ENCODE measurements at regions not wholly inside any gene's neighbourhood (a gene's known extent, or its start where the extent isn't known, plus 50 kb on each side); places are given as distances from the start of the nearest gene placed in this dataset.

DNA sequence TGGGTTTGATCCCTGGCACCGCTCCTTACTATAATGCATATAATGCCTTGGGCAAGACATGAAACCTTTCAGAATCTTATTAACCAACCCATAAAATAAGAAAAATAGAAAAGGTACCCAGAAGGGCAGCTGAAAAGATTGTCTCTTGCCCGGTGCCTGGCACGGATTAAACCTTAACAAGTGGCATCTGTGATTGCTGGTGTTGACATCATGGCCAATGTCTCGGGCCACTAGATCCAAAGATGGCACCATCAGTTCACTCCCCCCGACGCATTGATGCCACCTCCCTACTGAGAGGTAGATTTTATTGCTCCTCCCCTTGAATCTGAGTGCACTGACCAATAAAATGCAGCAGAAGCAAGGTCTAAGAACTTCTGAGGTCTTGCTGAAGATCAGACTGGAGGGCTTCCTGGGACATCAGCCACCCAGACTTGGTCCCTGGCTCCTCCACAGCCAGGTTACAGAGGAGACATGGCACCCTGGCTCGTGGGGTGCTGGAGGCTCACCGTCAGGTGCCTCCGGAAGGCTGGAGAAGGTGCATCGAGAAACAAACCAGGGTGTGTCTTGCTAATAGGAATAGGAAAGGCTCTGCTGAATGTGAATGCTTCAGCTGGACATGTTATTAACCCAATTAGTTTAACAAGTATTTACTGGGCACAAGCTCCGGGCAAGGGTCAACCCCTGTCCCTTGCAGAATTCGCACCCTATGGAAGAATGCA is 80.0 kb upstream of the COL5A1 start:
- no peak overlapping the region for H2BK12ac ChIP-seq (ENCODE audit: low read depth, low read length)
- H3K79me1 ChIP-seq (ENCODE audit: low read depth, low read length): no peaks in the 10 kb centered on the region
- TF ChIP-seq CHD2 (IDR thresholded peaks at IDR 0.05; ENCODE audit: low read length) (no peak), SP2 (IDR thresholded peaks at IDR 0.05; ENCODE audit: low read length) (no peak), TAF7 (optimal IDR thresholded peaks at IDR 0.05; ENCODE audit: borderline replicate concordance, low read depth, low read length) (no peak), SP1 (IDR thresholded peaks at IDR 0.05; ENCODE audit: low read depth, low read length) (no peak), BACH1 (IDR thresholded peaks at IDR 0.05; ENCODE audit: low read length) (no peak), POLR2AphosphoS5 (IDR thresholded peaks at IDR 0.05; ENCODE audit: low read depth, low read length) (no peak), RBBP5 (IDR thresholded peaks at IDR 0.05; ENCODE audit: borderline replicate concordance, low read depth, low read length) (no peak), TCF12 (IDR thresholded peaks at IDR 0.05; ENCODE audit: low read depth, low read length) (no peak), CHD1 (IDR thresholded peaks at IDR 0.05; ENCODE audit: low read depth, low read length) (no peak), EP300 (IDR thresholded peaks at IDR 0.05; ENCODE audit: borderline replicate concordance in 1 of 2, low read depth in 2 of 2, low read length in 2 of 2) (no peak), JUN (IDR thresholded peaks at IDR 0.05; ENCODE audit: low read depth, low read length) (no peak), RXRA (IDR thresholded peaks at IDR 0.05; ENCODE audit: insufficient read depth, low read depth, low read length) (no peak), SIX5 (IDR thresholded peaks at IDR 0.05; ENCODE audit: low read depth, low read length) (no peak), NRF1 (IDR thresholded peaks at IDR 0.05; ENCODE audit: low read depth, low read length) (no peak), SIN3A (conservative IDR thresholded peaks at IDR 0.05 in 1 of 2, IDR thresholded peaks at IDR 0.05 in 1 of 2; ENCODE audit: low read depth in 1 of 2, low read length in 2 of 2) (no peak)

More for the DNA sequence above, 80.0 kb upstream of the COL5A1 start:
- H3K4me3 ChIP-seq (ENCODE audit: extremely low read depth in 1 of 4, insufficient read depth in 2 of 4, low read depth in 3 of 4, low read length in 4 of 4): no peak overlapping the region
- H3K23ac ChIP-seq (ENCODE audit: insufficient read length): no peak overlapping the region
- no peak overlapping the region for H2BK120ac ChIP-seq (replicated peaks; ENCODE audit: low read depth, low read length)
- H2BK5ac ChIP-seq (ENCODE audit: low read depth, low read length): no peak overlapping the region
- H4K20me1 ChIP-seq (replicated peaks in 1 of 2; ENCODE audit: control insufficient read depth in 1 of 2, insufficient read depth in 2 of 2, low read length in 2 of 2): no peaks in the 10 kb centered on the region
- H2AFZ ChIP-seq (ENCODE audit: low read length): no peak overlapping the region
- WGBS, 2 experiments (ENCODE audit: extremely low coverage in 1 of 2, insufficient coverage in 1 of 2, insufficient read length in 1 of 2, insufficient replicate concordance in 2 of 2, low coverage in 1 of 2, low lambda C conversion rate in 2 of 2, missing lambda C conversion rate in 1 of 2): 86% methylated on average over 12 of the region's 12 CpGs; no CpG with 5 or more reads in 1 of the 2 experiments
- H3K9ac ChIP-seq (replicated peaks in 1 of 4; ENCODE audit: extremely low read depth in 1 of 4, low read depth in 3 of 4, low read length in 3 of 4): no peak overlapping the region
- FAIRE-seq: no peak
- no peaks in the 10 kb centered on the region; a peak in 1 of 7 replicates for H3K27me3 ChIP-seq (replicated peaks in 1 of 4; ENCODE audit: control insufficient read depth in 3 of 4, extremely low read depth in 1 of 4, insufficient read depth in 3 of 4, low read length in 3 of 4)
- H3K4ac ChIP-seq (replicated peaks; ENCODE audit: insufficient read length, low read depth, low read length): no peak overlapping the region
- no peaks in the 10 kb centered on the region for H3K23me2 ChIP-seq (ENCODE audit: low read depth, low read length)
- H2AK5ac ChIP-seq (ENCODE audit: low read depth, low read length): no peak overlapping the region
- H4K8ac ChIP-seq (ENCODE audit: extremely low read depth, insufficient read depth, low read length): no peak overlapping the region
- ChIA-PET CTCF (ENCODE audit: partially characterized antibody) (no interaction called here), POLR2A (ENCODE audit: partially characterized antibody) (no interaction called here)
- H3K36me3 ChIP-seq (ENCODE audit: control insufficient read depth in 2 of 4, insufficient read depth in 4 of 4, low read length in 3 of 4): no peaks in the 10 kb centered on the region
- peaks cover 0 to 3% of the 10 kb centered on the region in 2 experiments; a peak in 1 of 4 replicates for H3K9me3 ChIP-seq (ENCODE audit: insufficient read depth in 2 of 2, low read depth in 1 of 2, low read length in 1 of 2)
- no peak overlapping the region for H3K14ac ChIP-seq (ENCODE audit: insufficient read length)
- H3K4me2 ChIP-seq (ENCODE audit: insufficient read depth in 1 of 2, low read depth in 2 of 2, low read length in 2 of 2): no peak overlapping the region
- H3K56ac ChIP-seq (replicated peaks; ENCODE audit: insufficient read length, low read depth, low read length): no peak overlapping the region
- no peak overlapping the region for H4K5ac ChIP-seq (ENCODE audit: insufficient read length, low read depth, low read length)
- H3K4me1 ChIP-seq (replicated peaks in 1 of 4; ENCODE audit: control insufficient read depth in 3 of 4, insufficient read depth in 4 of 4, low read length in 3 of 4): no peaks in the 10 kb centered on the region
- no peaks in the 10 kb centered on the region for H3K79me2 ChIP-seq (ENCODE audit: control insufficient read depth in 1 of 2, insufficient read depth in 2 of 2, low read length in 2 of 2)
- H3K18ac ChIP-seq (ENCODE audit: extremely low read depth, low read length): no peak overlapping the region
- DNase-seq (ENCODE audit: low read depth in 1 of 2, low spot score in 2 of 2): peak in 1 of 2 experiments; percentile 7
- no peak overlapping the region for H2BK15ac ChIP-seq (ENCODE audit: low read length)
- no peak overlapping the region for H3K27ac ChIP-seq (ENCODE audit: low read depth, low read length)
- H4K91ac ChIP-seq (replicated peaks; ENCODE audit: insufficient read length, low read length): no peak overlapping the region
- H2BK20ac ChIP-seq (ENCODE audit: low read length): no peak overlapping the region
